Fibroblast of lung (primary cell): ENCODE measurements at regions not wholly inside any gene's neighbourhood (a gene's known extent, or its start where the extent isn't known, plus 50 kb on each side); places are given as distances from the start of the nearest gene placed in this dataset.

Source experiments
- DNase-seq, 2 donors: peaks; one replicate each; pipeline versions ENCODE4 v3.0.0 to v3.0.0-alpha.2; 2010; ENCODE audit warnings: low read depth in 2 of 2
- H2AFZ ChIP-seq: 2 replicates; pipeline ENCODE4 v1.5.1; 2012; ENCODE audit warnings: low read length, control low read depth, inconsistent platforms
- H3K27ac ChIP-seq: 2 replicates; pipeline ENCODE4 v1.5.1; 2011; ENCODE audit warnings: low read length, control low read depth; ENCODE audit not compliant: insufficient read depth
- H3K27me3 ChIP-seq: 2 replicates; pipeline ENCODE4 v1.5.1; 2011; ENCODE audit warnings: mild to moderate bottlenecking, low read length; ENCODE audit not compliant: control insufficient read depth, insufficient read depth
- H3K36me3 ChIP-seq: 2 replicates; pipeline ENCODE4 v1.5.1; 2011; ENCODE audit warnings: low read length; ENCODE audit not compliant: control insufficient read depth, insufficient read depth
- H3K4me1 ChIP-seq: 2 replicates; pipeline ENCODE4 v1.5.1; 2011; ENCODE audit warnings: low read length; ENCODE audit not compliant: control insufficient read depth, insufficient read depth; ENCODE audit errors: extremely low read depth
- H3K4me2 ChIP-seq: 2 replicates; pipeline ENCODE4 v1.5.1; 2011; ENCODE audit warnings: low read length, control low read depth; ENCODE audit not compliant: insufficient read depth; ENCODE audit errors: extremely low read depth
- H3K4me3 ChIP-seq, 4 experiments: fragments of 200-600 bp in 1 of 4; sonication (generic) in 1 of 4; replicated peaks in 1 of 4; 2 replicates each; pipeline ENCODE4 v1.5.1; 2011 to 2016; ENCODE audit warnings: low read length in 4 of 4, low read depth in 3 of 4, mild to moderate bottlenecking in 3 of 4, control low read depth in 2 of 4, inconsistent platforms in 1 of 4, mixed read lengths in 1 of 4; ENCODE audit not compliant: insufficient read depth in 1 of 4; ENCODE audit errors: control extremely low read depth in 1 of 4
- H3K79me2 ChIP-seq: 2 replicates; pipeline ENCODE4 v1.5.1; 2012; ENCODE audit warnings: mild to moderate bottlenecking, low read length, inconsistent platforms; ENCODE audit not compliant: control insufficient read depth, insufficient read depth
- H3K9ac ChIP-seq: 2 replicates; pipeline ENCODE4 v1.5.1; 2011; ENCODE audit warnings: mild to moderate bottlenecking, low read length, control low read depth; ENCODE audit not compliant: insufficient read depth
- H3K9me3 ChIP-seq: 2 replicates; pipeline ENCODE4 v1.5.1; 2012; ENCODE audit warnings: low read depth, low read length; ENCODE audit not compliant: control insufficient read depth, insufficient read depth
- H4K20me1 ChIP-seq: 2 replicates; pipeline ENCODE4 v1.5.1; 2011; ENCODE audit warnings: low read length; ENCODE audit not compliant: control insufficient read depth, insufficient read depth; ENCODE audit errors: extremely low read depth
- CTCF ChIP-seq, 2 donors: IDR thresholded peaks in 1 of 2; conservative IDR thresholded peaks in 1 of 2; 1 replicate in 1 of 2; 2 replicates in 1 of 2; pipeline ENCODE4 v1.5.1; 2011 to 2012; ENCODE audit warnings: low read length in 2 of 2, control low read depth in 1 of 2, inconsistent platforms in 1 of 2, low read depth in 1 of 2, mild to moderate bottlenecking in 1 of 2
- EZH2 ChIP-seq: IDR thresholded peaks from 2 replicates; pipeline ENCODE4 v1.5.1; 2012; ENCODE audit warnings: low read length, control low read depth, mild to moderate bottlenecking; ENCODE audit errors: missing control alignments

DNA sequence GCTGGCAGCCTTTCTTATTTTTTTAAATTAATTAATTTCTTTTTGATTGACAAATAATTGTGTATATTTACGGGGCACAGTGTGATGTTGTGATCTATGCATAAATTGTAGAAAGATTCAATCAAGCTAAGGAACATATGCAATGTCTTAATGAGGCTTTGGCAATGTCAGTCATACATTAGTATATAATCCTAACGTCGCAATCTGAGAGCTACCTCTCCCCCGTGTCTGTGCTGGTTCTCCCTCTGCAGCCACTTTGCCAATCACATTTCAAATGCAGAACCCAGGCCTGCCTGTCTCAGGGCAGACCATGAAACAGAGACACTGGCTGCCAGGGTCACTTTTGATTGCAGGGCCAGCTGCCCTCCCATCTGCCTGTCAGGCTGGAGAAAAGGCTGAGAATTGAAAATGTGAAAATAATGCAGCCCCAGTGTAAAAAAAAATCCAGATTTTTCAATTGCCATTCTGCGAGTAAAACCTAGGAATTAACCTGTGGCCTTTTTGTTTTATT, 56.3 kb downstream of the SLC24A2 start:
- no peaks in the 10 kb centered on the region for H3K36me3 ChIP-seq
- DNase-seq, result no peak
- no peak overlapping the region for H3K9ac ChIP-seq
- no peaks in the 10 kb centered on the region for H3K4me1 ChIP-seq
- H3K9me3 ChIP-seq, result no peaks in the 10 kb centered on the region
- no peaks in the 10 kb centered on the region for H3K27me3 ChIP-seq
- no peaks in the 10 kb centered on the region for H4K20me1 ChIP-seq
- no peaks in the 10 kb centered on the region for H3K79me2 ChIP-seq
- H3K4me2 ChIP-seq, result no peak overlapping the region
- H3K4me3 ChIP-seq, result no peak overlapping the region
- TF ChIP-seq CTCF (conservative IDR thresholded peaks at IDR 0.05 in 1 of 2, IDR thresholded peaks at IDR 0.05 in 1 of 2; ENCODE audit: low read depth in 1 of 2, low read length in 2 of 2) (no peak), EZH2 (no peak)
- no peak overlapping the region for H3K27ac ChIP-seq
- no peak overlapping the region for H2AFZ ChIP-seq

GRCh38 chr9:19728101-19728500, 60.7 kb downstream of the SLC24A2 start:
- Histone ChIP-seq H3K36me3 (no peaks in the 10 kb centered on the region), H3K4me2 (no peak overlapping the region)
- no peak for TF ChIP-seq EZH2
- no peak for TF ChIP-seq CTCF (conservative IDR thresholded peaks at IDR 0.05 in 1 of 2, IDR thresholded peaks at IDR 0.05 in 1 of 2; ENCODE audit: low read depth in 1 of 2, low read length in 2 of 2)

GRCh38 chr9:19725970-19726369, 62.9 kb downstream of the SLC24A2 start:
- Histone ChIP-seq H3K9ac (no peak overlapping the region), H2AFZ (no peak overlapping the region), H3K36me3 (no peaks in the 10 kb centered on the region), H3K4me3 (no peak overlapping the region), H3K27me3 (no peaks in the 10 kb centered on the region), H4K20me1 (no peaks in the 10 kb centered on the region), H3K4me2 (no peak overlapping the region), H3K9me3 (no peaks in the 10 kb centered on the region), H3K79me2 (no peaks in the 10 kb centered on the region), H3K4me1 (no peaks in the 10 kb centered on the region), H3K27ac (no peak overlapping the region)
- no peak for DNase-seq
- TF ChIP-seq CTCF (conservative IDR thresholded peaks at IDR 0.05 in 1 of 2, IDR thresholded peaks at IDR 0.05 in 1 of 2; ENCODE audit: low read depth in 1 of 2, low read length in 2 of 2) (no peak), EZH2 (no peak)

More at GRCh38 chr9:19728101-19728500, 60.7 kb downstream of the SLC24A2 start:
- H3K27ac ChIP-seq, result no peak overlapping the region
- no peaks in the 10 kb centered on the region for H3K27me3 ChIP-seq
- no peak overlapping the region for H3K9ac ChIP-seq
- no peaks in the 10 kb centered on the region for H4K20me1 ChIP-seq
- DNase-seq, result no peak
- no peaks in the 10 kb centered on the region for H3K4me1 ChIP-seq
- no peak overlapping the region for H3K4me3 ChIP-seq
- no peaks in the 10 kb centered on the region for H3K79me2 ChIP-seq
- H3K9me3 ChIP-seq, result no peaks in the 10 kb centered on the region
- no peak overlapping the region for H2AFZ ChIP-seq
